ENCODE measurements at regions not wholly inside any gene's neighbourhood (a gene's known extent, or its start where the extent isn't known, plus 50 kb on each side); places are given as distances from the start of the nearest gene placed in this dataset.
"Not testable (repeated sequence)": the region's sequence is repeated elsewhere in the genome, so short reads cannot be mapped to it uniquely, and the experiment has no call there.

- Histone ChIP-seq H3K27ac (no peak overlapping the region), H3K4me1 (replicated peaks in 1 of 2) (no peaks in the 10 kb centered on the region), H3K4me3 (no peak overlapping the region)
- in situ Hi-C loops (cut with MboI; ENCODE audit: low pct_unique_long_range_greater_than_20kb in 2 of 9, low sequenced_read_pairs in 9 of 9, unreplicated experiment in 9 of 9) = no loop called here
- ATAC-seq (replicated peaks in 6 of 8) = no peak
- 11 to 85% (median 30%) methylated on average over 2 to 11 of the region's 18 CpGs; no CpG with 5 or more reads in 3 of the 10 experiments for WGBS, 10 experiments
Measured at GRCh38 chr22:49350441-49351121, 477.1 kb downstream of the BRD1 start.

- no peak overlapping the region for H3K27ac ChIP-seq
- in situ Hi-C loops (cut with MboI; ENCODE audit: low pct_unique_long_range_greater_than_20kb in 2 of 9, low sequenced_read_pairs in 9 of 9, unreplicated experiment in 9 of 9) = no loop called here
- ATAC-seq (replicated peaks in 6 of 8) = no peak
- WGBS, 10 experiments = 0 to 87% (median 51%) methylated on average over 1 to 6 of the region's 14 CpGs; no CpG with 5 or more reads in 5 of the 10 experiments
- no peak overlapping the region for H3K4me3 ChIP-seq
- no peaks in the 10 kb centered on the region for H3K4me1 ChIP-seq (replicated peaks in 1 of 2)
Measured at GRCh38 chr22:49349841-49350381, 477.8 kb downstream of the BRD1 start.

DNA sequence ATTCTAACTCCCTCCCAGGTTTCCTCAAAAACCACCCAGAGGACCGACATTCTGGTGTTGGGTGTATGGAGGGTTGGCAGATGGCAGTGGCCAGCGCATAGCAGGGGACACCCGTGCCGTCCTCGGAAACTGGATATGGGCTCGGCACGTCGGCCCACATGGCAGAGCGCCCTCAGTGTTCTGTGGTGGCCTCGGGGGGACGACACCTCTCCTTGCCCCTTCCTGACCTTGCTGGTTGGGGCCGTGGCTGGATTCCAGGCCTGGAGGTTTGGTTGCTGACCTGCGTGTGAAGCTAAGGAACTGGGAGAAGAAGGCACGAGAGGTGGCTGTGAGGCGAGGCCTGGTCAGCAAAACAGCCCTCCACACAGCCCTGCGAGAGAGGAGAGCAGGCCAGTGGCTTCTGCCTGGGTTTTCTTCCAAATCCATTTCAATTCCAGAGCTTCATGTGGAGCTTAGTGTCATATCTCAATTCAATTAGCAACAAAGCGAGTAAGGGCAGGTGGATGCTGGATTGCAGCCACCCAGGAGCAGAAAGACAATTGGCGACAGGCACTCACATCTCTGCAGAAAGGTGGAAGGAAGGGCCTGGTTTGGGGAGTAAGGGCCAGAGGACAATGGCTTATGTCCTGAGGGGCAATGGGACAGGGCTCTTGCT lies 478.4 kb downstream of the BRD1 start:
- Histone ChIP-seq H3K4me1 (replicated peaks in 1 of 2) (no peaks in the 10 kb centered on the region), H3K27ac (no peak overlapping the region), H3K4me3 (no peak overlapping the region)
- in situ Hi-C loops (cut with MboI; ENCODE audit: low pct_unique_long_range_greater_than_20kb in 2 of 9, low sequenced_read_pairs in 9 of 9, unreplicated experiment in 9 of 9) = no loop called here
- no peak for ATAC-seq (replicated peaks in 6 of 8)
- WGBS, 10 experiments = 6 to 100% (median 56%) methylated on average over 2 to 4 of the region's 18 CpGs; no CpG with 5 or more reads in 4 of the 10 experiments

DNA sequence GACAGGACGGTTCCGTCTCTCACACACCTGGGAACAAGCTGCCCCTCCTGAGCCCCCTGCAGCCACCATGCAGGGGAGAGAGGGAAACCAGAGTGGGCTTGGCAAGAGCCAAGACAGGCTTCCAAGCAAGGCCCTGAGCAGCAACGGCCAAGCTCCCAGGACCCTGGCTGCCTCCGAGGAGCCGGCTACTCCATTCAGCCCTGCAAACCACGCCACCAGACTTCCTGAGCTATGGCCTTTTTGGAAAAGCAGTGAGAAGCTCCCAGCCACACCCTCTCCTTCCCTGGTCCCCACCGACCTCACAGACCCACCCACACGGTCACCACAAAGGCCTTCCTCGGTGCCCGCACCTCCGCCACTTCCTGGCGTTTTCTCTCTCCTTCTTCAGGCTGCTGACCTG lies 479.0 kb downstream of the BRD1 start:
- Histone ChIP-seq H3K4me1 (replicated peaks in 1 of 2) (no peaks in the 10 kb centered on the region), H3K4me3 (no peak overlapping the region), H3K27ac (no peak overlapping the region)
- WGBS, 10 experiments = 17 to 100% (median 60%) methylated on average over 1 to 6 of the region's 12 CpGs; no CpG with 5 or more reads in 3 of the 10 experiments
- ATAC-seq (replicated peaks in 6 of 8) = no peak
- in situ Hi-C loops (cut with MboI; ENCODE audit: low pct_unique_long_range_greater_than_20kb in 2 of 9, low sequenced_read_pairs in 9 of 9, unreplicated experiment in 9 of 9) = no loop called here

GRCh38 chr22:49347376-49347775 lies 480.3 kb downstream of the BRD1 start:
- H3K4me3 ChIP-seq = no peak overlapping the region
- no peak overlapping the region for H3K27ac ChIP-seq
- in situ Hi-C loops (cut with MboI; ENCODE audit: low pct_unique_long_range_greater_than_20kb in 2 of 9, low sequenced_read_pairs in 9 of 9, unreplicated experiment in 9 of 9) = no loop called here
- H3K4me1 ChIP-seq (replicated peaks in 1 of 2) = no peaks in the 10 kb centered on the region
- WGBS, 10 experiments = 0% methylated on average over 1 of the region's 9 CpGs; no CpG with 5 or more reads in 9 of the 10 experiments
- no peak for ATAC-seq (replicated peaks in 6 of 8)

GRCh38 chr22:49345896-49346295 lies 481.8 kb downstream of the BRD1 start:
- Histone ChIP-seq H3K4me3 (no peak overlapping the region), H3K4me1 (replicated peaks in 1 of 2) (no peaks in the 10 kb centered on the region), H3K27ac (no peak overlapping the region)
- ATAC-seq (replicated peaks in 6 of 8) = no peak
- 27 to 100% (median 74%) methylated on average over 1 to 7 of the region's 17 CpGs; no CpG with 5 or more reads in 2 of the 10 experiments for WGBS, 10 experiments
- in situ Hi-C loops (cut with MboI; ENCODE audit: low pct_unique_long_range_greater_than_20kb in 2 of 9, low sequenced_read_pairs in 9 of 9, unreplicated experiment in 9 of 9) = no loop called here

DNA sequence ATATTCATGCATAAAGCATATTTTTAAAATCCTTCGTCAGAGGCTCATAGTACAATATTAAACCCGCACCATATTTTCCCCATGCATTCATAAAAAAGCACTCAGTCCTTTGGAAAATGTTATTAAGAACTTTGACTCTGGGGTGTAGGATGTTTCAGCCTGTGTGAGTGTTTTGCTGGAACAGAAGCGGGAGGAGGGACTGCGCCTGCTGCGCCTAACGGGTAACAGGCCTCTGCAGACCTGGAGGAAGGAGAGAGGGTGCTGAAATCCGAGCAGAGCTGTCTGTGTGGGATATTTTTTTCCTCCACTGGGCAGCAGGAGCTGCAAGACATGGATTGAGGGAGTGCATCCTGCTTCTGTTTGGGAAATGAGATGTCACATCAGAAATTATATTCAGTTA lies 483.0 kb downstream of the BRD1 start:
- peak in 2 of 8 experiments; percentile 35 to 38 for ATAC-seq (replicated peaks in 6 of 8)
- WGBS, 10 experiments = 0 to 100% (median 64%) methylated on average over 1 to 7 of the region's 7 CpGs
- Histone ChIP-seq H3K4me1 (replicated peaks in 1 of 2) (no peaks in the 10 kb centered on the region), H3K27ac (no peak overlapping the region), H3K4me3 (no peak overlapping the region)
- in situ Hi-C loops (cut with MboI; ENCODE audit: low pct_unique_long_range_greater_than_20kb in 2 of 9, low sequenced_read_pairs in 9 of 9, unreplicated experiment in 9 of 9) = no loop called here

DNA sequence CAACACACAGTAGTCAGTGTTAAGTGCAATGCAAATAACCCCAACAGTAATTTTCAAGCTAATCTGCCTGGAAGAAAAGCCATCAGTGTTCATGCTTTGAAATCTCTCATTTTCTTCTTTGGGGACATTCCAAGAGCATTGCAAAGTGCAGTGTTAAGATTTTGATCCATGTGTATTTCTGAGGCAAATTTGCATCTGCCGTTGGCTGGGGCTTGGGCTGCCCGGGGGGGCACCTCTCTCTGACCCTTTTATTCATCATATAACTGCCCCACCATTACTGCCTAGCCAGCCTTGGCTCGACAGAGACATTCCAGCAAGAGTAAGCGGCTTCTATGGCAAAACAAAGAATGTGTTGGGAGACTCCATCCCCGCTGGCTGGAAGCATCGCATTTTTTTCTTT lies 483.5 kb downstream of the BRD1 start:
- peak in 2 of 8 experiments; percentile 22 to 69 for ATAC-seq (replicated peaks in 6 of 8)
- no peak overlapping the region for H3K4me3 ChIP-seq
- no peak overlapping the region for H3K27ac ChIP-seq
- in situ Hi-C loops (cut with MboI; ENCODE audit: low pct_unique_long_range_greater_than_20kb in 2 of 9, low sequenced_read_pairs in 9 of 9, unreplicated experiment in 9 of 9) = no loop called here
- 4 to 75% (median 44%) methylated on average over 1 to 5 of the region's 6 CpGs; no CpG with 5 or more reads in 3 of the 10 experiments for WGBS, 10 experiments
- H3K4me1 ChIP-seq (replicated peaks in 1 of 2) = no peaks in the 10 kb centered on the region

DNA sequence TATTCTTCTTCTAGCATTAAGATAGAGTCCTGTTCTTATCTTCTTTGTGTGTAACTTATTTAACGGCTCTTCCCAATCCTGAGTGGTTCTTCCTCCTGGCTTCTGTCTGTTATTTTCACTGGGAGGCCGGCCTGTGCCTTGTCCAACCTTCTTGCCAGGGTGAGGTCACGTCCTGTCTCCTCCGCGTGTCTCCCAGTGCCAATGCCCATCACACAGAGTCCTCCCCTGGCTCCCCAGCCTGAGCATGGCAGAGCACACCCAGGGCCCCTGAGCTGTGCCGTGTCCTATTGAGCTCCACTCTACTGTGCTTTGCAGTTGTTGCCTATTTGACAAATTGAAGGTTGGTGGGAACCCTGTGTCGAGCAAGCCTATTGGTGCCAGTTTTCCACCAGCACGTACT lies 487.3 kb downstream of the BRD1 start:
- no peak overlapping the region for H3K4me3 ChIP-seq
- H3K4me1 ChIP-seq (replicated peaks in 1 of 2) = no peaks in the 10 kb centered on the region
- in situ Hi-C loops (cut with MboI; ENCODE audit: low pct_unique_long_range_greater_than_20kb in 2 of 9, low sequenced_read_pairs in 9 of 9, unreplicated experiment in 9 of 9) = no loop called here
- ATAC-seq (replicated peaks in 6 of 8) = no peak
- WGBS, 10 experiments = 0 to 88% (median 44%) methylated on average over 1 to 6 of the region's 8 CpGs; no CpG with 5 or more reads in 1 of the 10 experiments
- H3K27ac ChIP-seq = no peak overlapping the region

DNA sequence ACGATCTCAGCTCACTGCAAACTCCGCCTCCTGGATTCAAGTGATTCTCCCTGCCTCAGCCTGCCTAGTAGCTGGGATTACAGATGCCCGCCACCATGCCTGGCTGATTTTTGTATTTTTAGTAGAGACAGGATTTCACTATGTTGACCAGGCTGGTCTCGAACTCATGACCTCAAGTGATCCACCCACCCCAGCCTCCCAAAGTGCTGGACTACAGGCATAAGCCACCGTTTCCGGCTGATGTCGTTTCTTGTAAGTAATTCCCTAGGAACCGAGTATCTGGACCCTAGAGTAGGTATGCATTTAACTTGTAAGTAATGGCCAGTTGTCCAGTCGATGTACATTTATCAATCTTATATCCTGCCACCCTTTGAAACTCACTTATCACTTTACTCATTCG lies 491.2 kb downstream of the BRD1 start:
- ATAC-seq (replicated peaks in 6 of 8); H3K27ac ChIP-seq; H3K4me3 ChIP-seq; in situ Hi-C loops (cut with MboI; ENCODE audit: low pct_unique_long_range_greater_than_20kb in 2 of 9, low sequenced_read_pairs in 9 of 9, unreplicated experiment in 9 of 9); H3K4me1 ChIP-seq (replicated peaks in 1 of 2): not testable (repeated sequence)
- 0 to 89% (median 41%) methylated on average over 2 to 9 of the region's 10 CpGs for WGBS, 10 experiments

DNA sequence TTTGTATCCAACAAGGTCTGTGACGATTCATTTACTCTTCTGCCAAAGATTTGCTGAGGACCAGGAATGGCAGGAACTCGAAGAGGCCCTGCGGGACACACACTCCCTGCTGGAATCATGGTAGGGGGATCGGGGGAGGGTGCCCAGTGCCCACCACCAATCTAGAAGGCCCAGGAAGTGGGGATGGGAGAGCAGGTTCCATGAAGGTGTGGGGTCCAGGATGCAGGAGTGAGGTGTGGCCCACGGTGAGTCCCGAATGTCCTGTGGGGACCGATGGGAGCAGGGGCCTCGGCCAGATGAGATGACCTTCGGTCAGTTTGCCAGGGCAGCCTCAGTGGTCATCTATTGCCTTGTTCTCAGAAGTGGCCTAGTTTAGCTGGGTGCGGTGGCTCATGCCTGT lies 492.7 kb downstream of the BRD1 start:
- no peak for ATAC-seq (replicated peaks in 6 of 8)
- H3K4me1 ChIP-seq (replicated peaks in 1 of 2) = no peaks in the 10 kb centered on the region
- 5 to 87% (median 51%) methylated on average over 1 to 9 of the region's 10 CpGs; no CpG with 5 or more reads in 4 of the 10 experiments for WGBS, 10 experiments
- in situ Hi-C loops (cut with MboI; ENCODE audit: low pct_unique_long_range_greater_than_20kb in 2 of 9, low sequenced_read_pairs in 9 of 9, unreplicated experiment in 9 of 9) = no loop called here
- H3K27ac ChIP-seq = no peak overlapping the region
- no peak overlapping the region for H3K4me3 ChIP-seq

DNA sequence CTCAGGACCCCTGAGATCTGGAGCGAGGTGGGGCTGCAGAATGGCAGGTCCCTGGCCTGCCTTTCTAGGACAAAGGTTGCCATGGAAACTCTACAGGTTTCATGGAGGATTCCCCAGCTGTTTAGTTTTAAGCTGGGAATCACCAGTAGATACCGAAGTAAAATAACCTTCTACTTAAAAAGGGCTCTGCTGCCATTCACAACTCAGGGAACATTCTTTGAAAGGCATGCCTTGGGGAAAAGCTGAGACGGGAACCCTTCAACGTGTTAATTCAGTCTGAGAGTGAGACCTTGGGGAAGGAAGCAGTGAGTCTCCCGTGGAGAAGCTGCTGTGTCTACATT lies 493.3 kb downstream of the BRD1 start:
- 0 to 40% (median 11%) methylated on average over 1 to 3 of the region's 5 CpGs; no CpG with 5 or more reads in 6 of the 10 experiments for WGBS, 10 experiments
- in situ Hi-C loops (cut with MboI; ENCODE audit: low pct_unique_long_range_greater_than_20kb in 2 of 9, low sequenced_read_pairs in 9 of 9, unreplicated experiment in 9 of 9) = no loop called here
- no peak overlapping the region for H3K27ac ChIP-seq
- peak in 1 of 8 experiments; percentile 25 for ATAC-seq (replicated peaks in 6 of 8)
- no peaks in the 10 kb centered on the region for H3K4me1 ChIP-seq (replicated peaks in 1 of 2)
- no peak overlapping the region for H3K4me3 ChIP-seq

GRCh38 chr22:49333206-49333605 lies 494.5 kb downstream of the BRD1 start:
- 25 to 100% (median 87%) methylated on average over 1 to 14 of the region's 21 CpGs; no CpG with 5 or more reads in 3 of the 10 experiments for WGBS, 10 experiments
- Histone ChIP-seq H3K4me3 (no peak overlapping the region), H3K4me1 (replicated peaks in 1 of 2) (no peaks in the 10 kb centered on the region), H3K27ac (no peak overlapping the region)
- in situ Hi-C loops (cut with MboI; ENCODE audit: low pct_unique_long_range_greater_than_20kb in 2 of 9, low sequenced_read_pairs in 9 of 9, unreplicated experiment in 9 of 9) = no loop called here
- ATAC-seq (replicated peaks in 6 of 8) = no peak
